G401.6 (cell line): ENCODE measurements at regions not wholly inside any gene's neighbourhood (a gene's known extent, or its start where the extent isn't known, plus 50 kb on each side); places are given as distances from the start of the nearest gene placed in this dataset.
"Not testable (repeated sequence)": the region's sequence is repeated elsewhere in the genome, so short reads cannot be mapped to it uniquely, and the experiment has no call there.

Experiments
- FAIRE-seq: peaks from 2 replicates; lab custom pipeline; 2012; peaks lifted over from hg19 to GRCh38; lab: Jason Lieb, UNC

DNA sequence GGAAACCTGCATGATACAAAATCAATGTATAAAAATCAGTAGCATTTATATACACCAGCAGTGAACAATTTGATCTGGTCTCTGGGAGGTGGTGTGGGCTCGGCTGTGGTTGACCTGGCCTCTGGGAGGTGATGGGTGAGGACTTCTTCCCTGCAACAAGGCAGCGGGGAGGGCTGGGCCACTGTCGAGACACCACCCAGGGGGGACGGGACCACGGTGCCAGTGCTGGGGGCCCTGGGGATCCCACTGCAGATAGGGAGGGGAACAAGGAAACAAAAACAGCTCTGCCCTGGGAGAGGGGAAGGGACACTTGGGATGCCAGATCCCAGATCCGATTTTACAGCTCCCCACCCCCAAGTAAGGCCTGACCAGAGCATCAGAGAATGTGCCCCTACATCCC lies 189.6 kb upstream of the SFSWAP start:
- no peak for FAIRE-seq

DNA sequence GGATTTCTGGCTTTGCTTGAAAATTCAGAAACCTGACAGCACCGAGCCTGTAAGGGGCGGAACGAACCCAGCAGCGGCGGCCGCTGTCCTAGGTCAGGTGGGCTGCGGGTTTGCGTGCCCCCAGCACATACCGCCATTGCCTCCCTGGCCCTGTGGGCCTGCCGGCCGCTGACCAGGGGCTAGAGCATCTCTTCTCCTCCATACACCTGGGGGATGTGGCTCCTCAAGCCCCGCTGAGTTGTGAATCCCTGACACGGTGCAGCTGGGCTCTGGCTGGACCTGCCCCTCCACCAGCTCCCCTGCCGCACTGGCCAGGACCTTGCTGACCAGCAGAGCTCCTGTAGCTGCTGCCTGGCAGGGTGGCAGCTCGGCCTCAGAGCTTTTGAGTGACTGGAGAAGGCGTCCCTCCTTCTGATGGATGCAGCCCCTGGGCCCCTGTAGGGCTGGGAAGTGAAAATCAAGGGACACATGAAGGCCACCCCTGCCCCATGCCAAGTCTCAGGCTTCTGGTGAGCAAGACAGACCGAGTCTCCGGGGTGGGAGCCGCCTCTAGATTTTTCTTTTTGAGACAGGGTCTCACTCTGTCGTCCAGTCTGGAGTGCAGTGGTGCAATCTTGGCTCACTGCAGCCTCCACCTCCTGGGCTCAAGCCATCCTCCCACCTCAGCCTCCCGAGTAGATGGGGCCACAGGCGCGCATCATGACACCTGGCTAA lies 184.9 kb upstream of the SFSWAP start:
- FAIRE-seq = no peak

GRCh38 chr12:131527092-131527491 lies 183.8 kb upstream of the SFSWAP start:
- no peak for FAIRE-seq

DNA sequence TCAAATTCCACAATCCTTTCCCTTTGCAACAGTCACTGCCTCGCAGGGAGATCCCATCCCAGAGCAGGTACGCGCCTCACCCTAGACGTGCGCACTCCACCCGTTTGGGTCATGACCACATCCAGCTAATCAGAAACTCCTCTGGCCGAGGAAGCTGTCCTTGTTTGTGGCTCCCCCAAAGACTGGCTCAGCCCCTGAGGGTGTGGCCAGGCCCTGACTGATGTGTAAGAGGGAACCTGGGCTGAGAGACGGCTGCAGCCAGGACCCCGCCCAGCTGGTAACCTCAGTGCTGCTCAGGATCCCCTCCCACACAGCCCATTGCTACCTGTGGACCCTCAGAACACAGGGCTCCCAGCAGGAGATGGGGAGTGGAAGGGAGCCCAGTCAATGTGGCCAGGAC lies 183.2 kb upstream of the SFSWAP start:
- no peak for FAIRE-seq

DNA sequence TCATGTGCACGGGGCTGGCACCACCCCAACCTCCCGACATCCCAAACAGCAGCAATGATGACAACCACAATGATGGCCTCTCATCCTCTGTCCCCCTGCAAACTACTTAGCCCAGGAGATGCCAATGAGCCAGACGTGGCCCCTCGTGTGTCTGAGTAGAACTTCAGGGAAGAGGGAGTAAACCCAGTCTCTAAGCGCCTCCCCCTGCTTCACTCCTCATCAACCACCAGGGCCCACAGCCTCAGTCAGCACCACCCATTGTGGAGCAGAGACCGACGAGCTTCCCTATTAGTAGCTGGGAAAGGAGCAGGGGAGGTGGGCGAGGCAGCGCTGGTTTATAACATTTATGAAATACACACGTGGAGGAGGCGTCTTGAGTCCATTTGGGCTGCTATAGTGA lies 182.7 kb upstream of the SFSWAP start:
- no peak for FAIRE-seq

- FAIRE-seq = no peak
Measured at GRCh38 chr12:131528667-131529066, 182.2 kb upstream of the SFSWAP start.

- no peak for FAIRE-seq
Measured at GRCh38 chr12:131529196-131530040, 181.5 kb upstream of the SFSWAP start.

DNA sequence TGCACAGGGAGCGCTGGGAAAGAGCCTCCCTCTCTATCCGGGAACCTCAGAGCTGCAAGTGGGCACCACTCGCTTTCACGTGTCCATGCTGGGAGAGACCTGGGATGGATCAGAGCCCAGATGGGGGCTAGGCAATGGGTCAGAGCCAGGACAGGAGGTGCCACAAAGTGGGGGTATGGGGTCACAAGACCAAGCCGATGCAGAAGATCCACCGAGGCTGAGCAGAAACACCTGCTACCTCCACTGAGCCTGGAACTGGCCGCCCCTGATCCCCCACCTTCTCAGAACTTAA lies 180.9 kb upstream of the SFSWAP start:
- FAIRE-seq = no peak

DNA sequence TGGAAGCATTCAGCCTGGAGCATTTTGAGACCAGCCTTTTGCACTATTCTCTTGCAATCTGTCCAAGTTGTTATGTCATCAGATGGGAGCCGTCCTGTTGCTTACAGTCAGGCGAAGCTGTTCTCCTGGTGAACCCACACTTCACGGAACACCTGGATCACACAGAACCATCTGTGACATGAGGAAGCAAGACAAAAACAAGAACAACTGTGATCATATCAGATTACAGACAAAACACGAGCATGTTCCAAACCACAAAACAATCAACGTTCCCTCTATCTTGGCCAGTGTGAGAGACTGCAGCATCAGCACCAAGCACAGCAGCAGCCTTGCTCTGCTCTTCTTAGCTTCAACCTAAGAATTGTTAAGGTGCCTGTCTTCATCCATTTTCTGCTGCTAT lies 180.5 kb upstream of the SFSWAP start:
- no peak for FAIRE-seq

GRCh38 chr12:131533139-131533538 lies 177.8 kb upstream of the SFSWAP start:
- FAIRE-seq = no peak

- no peak for FAIRE-seq
Measured at GRCh38 chr12:131535779-131536178, 175.1 kb upstream of the SFSWAP start.

DNA sequence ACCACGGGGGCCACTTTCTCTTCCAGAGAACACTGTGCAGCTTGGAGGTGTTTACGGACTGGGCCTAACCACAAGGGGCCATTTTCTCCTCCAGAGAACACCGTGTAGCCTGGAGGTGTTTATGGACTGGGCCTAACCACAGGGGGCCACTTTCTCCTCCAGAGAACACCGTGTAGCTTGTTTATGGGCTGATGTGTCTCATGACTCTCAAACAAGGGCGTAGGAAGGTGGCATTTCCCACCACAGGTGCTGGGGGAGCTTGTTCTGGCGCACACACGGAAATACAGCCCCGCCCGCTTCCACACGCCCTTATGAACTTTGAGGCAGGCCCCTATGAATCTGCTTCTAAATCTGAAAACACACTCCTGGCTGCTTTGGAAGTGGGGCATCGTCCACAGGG lies 174.6 kb upstream of the SFSWAP start:
- no peak for FAIRE-seq

DNA sequence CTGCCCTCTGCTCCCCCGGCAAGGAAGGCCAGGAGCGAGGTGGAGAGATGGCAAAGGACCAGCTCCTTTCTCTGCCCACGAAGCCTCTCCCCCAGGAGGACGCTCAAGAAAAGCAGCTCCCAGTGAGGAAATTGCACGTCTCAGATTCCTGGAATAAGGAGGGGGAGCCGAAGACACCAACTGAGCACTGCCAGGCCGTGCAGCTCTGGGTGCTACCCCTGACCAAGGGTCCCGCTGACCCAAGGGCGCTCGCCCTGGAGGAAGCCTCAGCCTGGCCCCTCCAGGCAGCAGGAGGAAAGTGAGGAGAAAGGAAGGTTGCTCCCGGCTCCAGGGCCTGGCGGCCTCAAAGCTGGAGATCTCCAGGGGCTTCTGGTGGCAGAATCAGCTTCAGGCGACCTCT lies 174.1 kb upstream of the SFSWAP start:
- FAIRE-seq = no peak

DNA sequence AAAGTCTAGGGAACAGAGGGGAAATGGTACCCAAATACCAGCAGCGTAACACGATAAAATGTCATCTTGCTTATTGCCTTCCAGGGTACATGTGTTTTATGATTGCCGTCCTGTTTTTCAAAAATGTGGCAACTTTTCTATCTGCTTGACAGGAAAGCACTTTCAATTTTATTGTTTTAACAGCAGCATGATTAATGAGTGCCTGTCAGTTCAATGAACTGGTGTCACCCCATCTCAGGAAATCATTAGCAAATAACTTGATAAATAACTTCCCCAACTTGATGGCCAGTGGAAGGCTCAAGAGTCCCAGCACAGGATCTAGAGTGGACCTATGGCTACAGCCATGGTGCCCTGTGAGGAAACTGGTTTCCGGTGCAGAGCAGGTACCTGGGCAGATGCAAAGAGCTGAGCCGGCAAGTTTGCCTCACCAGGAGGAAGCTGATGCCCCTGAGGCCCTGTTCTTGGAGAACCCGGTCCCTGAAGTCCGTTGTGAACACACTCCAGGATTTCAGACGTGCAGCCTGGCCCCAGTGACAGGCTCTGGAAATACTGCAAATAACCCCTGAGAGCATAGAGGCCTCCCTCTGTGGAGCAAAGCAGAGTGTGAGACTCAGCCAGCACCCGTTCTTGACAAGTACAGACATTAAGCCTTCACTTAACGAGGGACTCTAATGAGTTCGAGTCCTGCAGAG lies 173.5 kb upstream of the SFSWAP start:
- FAIRE-seq = no peak

GRCh38 chr12:131539381-131539780 lies 171.5 kb upstream of the SFSWAP start:
- FAIRE-seq = no peak

DNA sequence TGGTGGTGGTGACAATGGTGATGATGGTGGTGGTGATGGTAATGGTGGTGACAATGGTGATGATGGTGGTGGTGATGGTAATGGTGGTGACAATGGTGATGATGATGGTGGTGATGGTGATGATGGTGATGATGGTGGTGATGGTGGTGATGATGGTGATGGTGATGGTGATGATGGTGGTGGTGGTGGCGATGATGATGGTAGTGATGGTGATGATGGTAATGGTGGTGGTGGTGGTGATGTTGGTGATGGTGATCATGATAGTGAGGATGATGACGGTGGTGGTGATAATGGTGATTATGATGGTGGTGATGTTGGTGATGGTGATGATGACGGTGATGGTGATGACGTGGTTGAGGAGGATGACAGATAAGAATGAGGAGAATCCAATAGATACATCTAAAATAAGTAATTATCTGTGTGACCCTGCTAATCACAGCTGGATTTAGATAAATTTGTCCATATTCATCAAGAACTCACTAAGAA lies 170.7 kb upstream of the SFSWAP start:
- FAIRE-seq = no peak

GRCh38 chr12:131541512-131541911 lies 169.4 kb upstream of the SFSWAP start:
- not testable (repeated sequence) for FAIRE-seq

DNA sequence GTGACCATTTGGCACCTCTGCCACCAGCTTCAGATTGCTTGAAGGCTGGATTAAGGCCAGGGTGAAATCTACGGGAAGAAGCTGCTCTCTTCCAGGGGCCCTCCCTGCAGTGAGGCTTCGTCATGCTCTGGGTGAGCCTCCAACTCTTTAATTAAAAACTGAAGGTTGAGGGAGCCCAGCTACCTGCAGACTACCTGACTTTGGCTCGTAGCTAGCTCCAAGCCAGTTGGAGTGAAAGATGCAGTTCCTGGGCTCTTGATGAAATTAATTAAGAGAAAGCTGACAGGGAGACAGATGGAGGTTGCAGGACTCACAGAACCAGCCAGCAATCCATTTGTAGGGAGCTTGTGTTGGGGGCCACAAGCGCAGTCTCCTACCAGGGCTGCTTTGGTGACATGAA lies 168.5 kb upstream of the SFSWAP start:
- FAIRE-seq = no peak

DNA sequence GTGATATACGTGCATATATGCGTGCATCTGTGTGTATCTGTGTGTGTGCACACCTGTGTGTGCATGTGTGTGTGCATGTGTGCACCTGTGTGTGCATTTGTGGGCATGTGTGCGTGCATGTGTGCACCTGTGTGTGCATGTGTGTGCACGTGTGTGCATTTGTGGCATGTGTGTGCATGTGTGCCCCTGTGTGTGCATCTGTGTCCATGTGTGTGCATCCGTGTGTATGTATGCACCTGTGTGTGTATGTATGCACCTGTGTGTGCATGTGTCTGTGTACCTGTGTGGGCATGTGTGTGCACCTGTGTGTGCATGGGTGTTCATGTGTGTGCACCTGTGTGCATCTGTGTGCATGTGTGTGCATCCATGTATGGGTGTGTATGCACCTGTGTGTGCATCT lies 167.8 kb upstream of the SFSWAP start:
- no peak for FAIRE-seq

DNA sequence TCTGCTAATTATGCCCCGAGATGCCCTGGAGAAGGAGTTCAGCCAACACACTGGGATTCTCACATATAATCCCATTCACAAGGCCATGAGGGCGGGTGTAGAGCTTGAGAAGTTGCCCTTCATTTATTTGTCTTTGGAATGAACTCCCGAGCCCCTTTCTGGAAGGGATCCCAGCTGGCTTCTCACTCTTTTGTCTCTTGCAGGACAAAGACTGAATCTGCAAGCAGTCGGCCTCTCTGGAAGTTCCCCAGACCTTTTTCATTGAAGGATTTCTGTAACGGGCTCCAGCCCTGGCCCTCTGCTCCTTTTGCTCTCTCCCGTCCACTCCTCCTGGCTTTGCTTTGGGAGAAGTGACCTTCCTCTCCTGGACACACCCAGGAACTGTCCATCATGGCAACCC lies 163.3 kb upstream of the SFSWAP start:
- no peak for FAIRE-seq

- FAIRE-seq = no peak
Measured at GRCh38 chr12:131550121-131550520, 160.8 kb upstream of the SFSWAP start.

DNA sequence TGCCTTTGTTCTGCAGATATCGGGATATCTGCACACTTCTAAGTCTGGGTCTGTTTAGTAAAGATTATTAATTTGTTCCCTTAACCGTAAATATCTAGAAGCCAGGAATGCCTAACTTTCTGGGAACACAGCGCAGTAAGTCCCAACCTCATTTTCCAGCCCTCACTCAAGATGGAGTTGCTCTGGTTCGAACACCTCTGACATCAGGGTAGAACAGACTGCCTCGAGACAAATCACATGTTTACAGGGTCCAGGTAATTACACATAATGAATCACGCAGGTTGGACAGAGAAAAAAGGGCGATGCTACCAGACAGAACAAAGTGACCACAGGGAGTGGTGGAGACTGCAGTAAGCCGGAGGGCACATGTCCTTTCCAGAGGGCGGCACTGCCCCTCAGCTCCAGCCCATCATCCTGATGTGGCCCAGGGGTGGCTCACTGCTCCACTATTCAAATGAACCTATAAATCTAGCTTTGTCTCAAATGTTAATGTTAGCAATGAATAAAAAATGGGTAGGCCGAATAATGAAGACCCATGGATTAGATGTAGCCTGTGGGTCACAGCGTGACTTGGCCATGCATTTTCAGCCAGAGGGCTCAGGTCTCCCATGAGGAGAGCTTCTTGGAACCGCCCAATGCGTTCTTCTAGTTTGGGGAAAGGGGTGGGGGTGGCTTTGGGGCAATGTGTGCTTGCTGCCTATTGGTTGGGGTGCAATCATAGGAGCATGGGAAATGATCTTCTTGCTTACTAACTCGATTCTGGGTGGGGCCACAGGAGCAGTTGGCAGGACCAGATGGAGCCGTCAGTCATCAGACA lies 159.0 kb upstream of the SFSWAP start:
- no peak for FAIRE-seq

DNA sequence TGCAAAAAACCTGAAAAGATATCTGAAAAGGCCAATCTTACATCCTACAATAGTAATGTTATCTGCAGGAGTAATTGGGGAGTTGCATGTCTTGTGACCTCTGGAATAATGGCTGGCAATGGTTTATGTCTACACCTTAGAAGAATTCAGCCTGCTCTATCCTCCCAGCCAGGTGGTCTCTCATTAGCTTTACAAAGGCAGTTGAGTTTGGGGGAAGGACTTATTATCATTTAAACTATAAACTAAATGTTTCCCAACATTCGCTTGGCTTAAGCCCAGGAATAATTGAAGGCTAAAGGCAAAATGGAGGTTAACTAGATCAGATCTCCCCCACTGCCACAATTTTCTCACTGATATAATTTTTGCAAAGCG lies 158.4 kb upstream of the SFSWAP start:
- FAIRE-seq = no peak
